Stimulated activated CD8-positive, alpha-beta memory T cell treated with anti-CD3 and anti-CD28 coated beads, Interleukin-15, amount 100 ng/mL, for 48 hours (primary cell): ENCODE measurements at regions not wholly inside any gene's neighbourhood (a gene's known extent, or its start where the extent isn't known, plus 50 kb on each side); places are given as distances from the start of the nearest gene placed in this dataset.
A peak's percentile ranks its signal among the peaks of the same experiment; 100 is the strongest.

Experiments
- DNase-seq, 2 donors: peaks; one replicate each; pipeline ENCODE4 v3.0.0-alpha.2; 2020; ENCODE audit warnings: low read depth in 2 of 2

- DNase-seq, result no peak
These were observed 326.0 kb upstream of the NOCT start for GRCh38 chr4:138689593-138689992.

- no peak for DNase-seq
These were observed 326.4 kb upstream of the NOCT start for GRCh38 chr4:138689187-138689586.

- DNase-seq, result no peak
These were observed 327.0 kb upstream of the NOCT start for GRCh38 chr4:138688408-138689085.

- no peak for DNase-seq
These were observed 329.3 kb upstream of the NOCT start for GRCh38 chr4:138686106-138686835.

- no peak for DNase-seq
These were observed 330.3 kb upstream of the NOCT start for GRCh38 chr4:138685316-138685715.

GRCh38 chr4:138680989-138681604 lies 334.5 kb upstream of the NOCT start:
- peak; percentile 1 to 28 for DNase-seq

GRCh38 chr4:138680256-138680655 lies 335.3 kb upstream of the NOCT start:
- DNase-seq, result no peak

- no peak for DNase-seq
These were observed 336.4 kb upstream of the NOCT start for GRCh38 chr4:138678985-138679746.

GRCh38 chr4:138677748-138678147 lies 337.8 kb upstream of the NOCT start:
- DNase-seq, result no peak

- DNase-seq, result no peak
These were observed 338.4 kb upstream of the NOCT start for GRCh38 chr4:138677212-138677611.

- DNase-seq, result no peak
These were observed 339.9 kb upstream of the NOCT start for GRCh38 chr4:138675685-138676084.

- DNase-seq, result no peak
These were observed 341.4 kb upstream of the NOCT start for GRCh38 chr4:138674209-138674608.

- no peak for DNase-seq
These were observed 342.5 kb upstream of the NOCT start for GRCh38 chr4:138673053-138673452.

- DNase-seq, result no peak
These were observed 343.1 kb upstream of the NOCT start for GRCh38 chr4:138672393-138672976.

GRCh38 chr4:138671606-138672084 lies 343.9 kb upstream of the NOCT start:
- no peak for DNase-seq

- no peak for DNase-seq
These were observed 344.5 kb upstream of the NOCT start for GRCh38 chr4:138671106-138671505.

GRCh38 chr4:138670681-138671080 lies 344.9 kb upstream of the NOCT start:
- no peak for DNase-seq

GRCh38 chr4:138669479-138670315 lies 345.9 kb upstream of the NOCT start:
- no peak for DNase-seq

GRCh38 chr4:138668309-138668708 lies 347.3 kb upstream of the NOCT start:
- DNase-seq, result no peak

- DNase-seq, result no peak
These were observed 349.2 kb upstream of the NOCT start for GRCh38 chr4:138666366-138666765.

- no peak for DNase-seq
These were observed 349.7 kb upstream of the NOCT start for GRCh38 chr4:138665851-138666250.
